ENCODE measurements at regions not wholly inside any gene's neighbourhood (a gene's known extent, or its start where the extent isn't known, plus 50 kb on each side); places are given as distances from the start of the nearest gene placed in this dataset.

GRCh38 chr7:145031162-145031561 lies 195.3 kb upstream of the TPK1 start (continued):
- TF ChIP-seq CBX5 (IDR thresholded peaks at IDR 0.05; ENCODE audit: low read depth, low read length) (no peak), BACH1 (IDR thresholded peaks at IDR 0.05; ENCODE audit: low read length) (no peak), SP2 (IDR thresholded peaks at IDR 0.05; ENCODE audit: low read length) (no peak)
